GM23248 (cell line): ENCODE measurements at regions not wholly inside any gene's neighbourhood (a gene's known extent, or its start where the extent isn't known, plus 50 kb on each side); places are given as distances from the start of the nearest gene placed in this dataset.

ENCODE experiments used
- DNase-seq: peaks from one replicate; pipeline ENCODE4 v3.0.0-alpha.2; 2015
- H2AFZ ChIP-seq: fragments of 200-600 bp; sonication (generic); 2 replicates; pipeline ENCODE4 v1.6.1; 2016; ENCODE audit warnings: antibody characterized with exemption
- H3F3A ChIP-seq: fragments of 200-600 bp; sonication (generic); 2 replicates; pipeline ENCODE4 v1.6.1; 2016; ENCODE audit warnings: mild to moderate bottlenecking, antibody characterized with exemption, mixed run types; ENCODE audit not compliant: insufficient read depth
- H3K27ac ChIP-seq: fragments of 200-600 bp; sonication (generic); 2 replicates; pipeline ENCODE4 v1.5.1; 2016; ENCODE audit warnings: mild to moderate bottlenecking
- H3K27me3 ChIP-seq: fragments of 200-600 bp; sonication (generic); replicated peaks from 2 replicates; pipeline ENCODE4 v1.6.1; 2016; ENCODE audit warnings: mild to moderate bottlenecking; ENCODE audit not compliant: insufficient read depth
- H3K36me3 ChIP-seq: fragments of 200-600 bp; sonication (generic); 2 replicates; pipeline ENCODE4 v1.6.1; 2016; ENCODE audit warnings: low read depth, mild to moderate bottlenecking
- H3K4me1 ChIP-seq: fragments of 200-600 bp; sonication (generic); 2 replicates; pipeline ENCODE4 v1.6.1; 2016; ENCODE audit warnings: mild to moderate bottlenecking; ENCODE audit not compliant: insufficient read depth
- H3K4me2 ChIP-seq: fragments of 200-600 bp; sonication (generic); one replicate; pipeline ENCODE4 v1.6.1; 2016; ENCODE audit warnings: mild to moderate bottlenecking; ENCODE audit not compliant: unreplicated experiment
- H3K4me3 ChIP-seq: fragments of 200-600 bp; sonication (generic); 2 replicates; pipeline ENCODE4 v1.5.1; 2016; ENCODE audit warnings: mild to moderate bottlenecking
- H3K79me2 ChIP-seq: fragments of 200-600 bp; sonication (generic); 2 replicates; pipeline ENCODE4 v1.6.1; 2016; ENCODE audit warnings: mild to moderate bottlenecking; ENCODE audit not compliant: insufficient read depth
- H3K9ac ChIP-seq: fragments of 200-600 bp; sonication (generic); 2 replicates; pipeline ENCODE4 v1.6.1; 2016; ENCODE audit warnings: mild to moderate bottlenecking
- H3K9me2 ChIP-seq: fragments of 200-600 bp; sonication (generic); 2 replicates; pipeline ENCODE4 v1.6.1; 2016; ENCODE audit warnings: mixed run types, mild to moderate bottlenecking, moderate library complexity; ENCODE audit not compliant: insufficient read depth
- H3K9me3 ChIP-seq: fragments of 200-600 bp; sonication (generic); one replicate; pipeline ENCODE4 v1.6.1; 2017; ENCODE audit warnings: low read depth
- H4K20me1 ChIP-seq: fragments of 200-600 bp; sonication (generic); 2 replicates; pipeline ENCODE4 v1.6.0; 2016; ENCODE audit not compliant: insufficient read depth
- EZH2 ChIP-seq: fragments of 200-600 bp; sonication (generic); IDR thresholded peaks from 2 replicates; pipeline ENCODE4 v1.6.1; 2018; ENCODE audit warnings: antibody characterized with exemption, mild to moderate bottlenecking; ENCODE audit not compliant: insufficient read depth, poor library complexity, severe bottlenecking
- EZH2phosphoT487 ChIP-seq: fragments of 200-600 bp; sonication (generic); IDR thresholded peaks from 2 replicates; pipeline ENCODE4 v1.6.1; 2018; ENCODE audit warnings: antibody characterized with exemption, moderate library complexity, mild to moderate bottlenecking, low read depth; ENCODE audit not compliant: insufficient read depth
- WGBS, 2 experiments: methylation state at CpG; one replicate each; pipeline ENCODE4 v1.1.6; 2015 to 2017; ENCODE audit warnings: low lambda C conversion rate in 2 of 2, low coverage in 1 of 2; ENCODE audit errors: missing lambda C conversion rate in 2 of 2; 5-methylcytosine and 5-hydroxymethylcytosine counted together
- in situ Hi-C: fragments of 300-500 bp; cut with MboI; formaldehyde crosslinking; loops from 2 replicates; pipeline ENCODE4 v1.15.0; 2020

DNA sequence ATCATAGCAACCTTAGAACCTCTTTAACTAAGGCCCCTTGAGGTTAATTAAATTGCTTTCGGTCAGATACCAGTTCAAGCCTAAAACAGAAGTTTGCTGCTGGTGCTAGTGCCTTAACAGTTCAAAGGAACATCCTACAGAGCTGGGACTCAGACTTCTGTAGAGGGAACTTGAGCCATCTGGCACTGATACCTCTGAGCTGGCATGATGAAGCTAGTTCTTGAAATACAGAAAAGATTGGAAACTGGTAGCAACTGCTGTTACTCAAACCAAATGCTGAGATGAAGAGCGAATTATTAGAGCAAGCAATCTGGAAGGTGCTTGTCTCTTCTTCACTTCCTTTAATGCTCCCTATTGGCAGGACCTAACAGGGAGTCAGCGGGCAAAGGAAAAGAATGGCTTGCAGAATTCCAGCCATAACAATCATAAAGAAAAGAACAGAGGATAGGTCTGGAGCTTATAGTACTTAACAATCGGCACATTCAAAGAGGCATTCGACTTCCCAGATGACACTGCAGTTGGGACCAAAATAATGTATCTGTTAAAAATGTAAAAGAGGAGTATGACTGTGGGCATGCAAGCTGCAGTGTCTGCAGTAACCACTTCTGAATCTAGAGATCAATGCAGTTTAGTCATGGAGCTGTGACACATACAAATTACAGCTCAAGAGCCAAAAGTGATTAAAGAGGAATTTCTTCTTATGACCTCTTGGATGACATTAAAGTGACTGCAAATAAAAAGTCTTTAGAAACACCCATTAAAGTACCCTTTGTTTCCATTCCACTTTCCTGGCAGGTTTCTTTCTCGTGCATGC is 298.9 kb downstream of the PDGFC start:
- WGBS, 2 experiments, result 1% methylated on average over 6 of the region's 6 CpGs
- Histone ChIP-seq H3K9me2 (no peaks in the 10 kb centered on the region), H3K4me3 (peak overlapping the region; percentile 60), H3K4me2 (peak overlapping the region; percentile 77), H3F3A (peaks cover 38% of the 10 kb centered on the region), H3K4me1 (peaks cover 46% of the 10 kb centered on the region), H3K27ac (peak overlapping the region; percentile 59), H4K20me1 (no peaks in the 10 kb centered on the region), H3K9ac (peak overlapping the region; percentile 30), H3K79me2 (no peaks in the 10 kb centered on the region), H3K9me3 (no peaks in the 10 kb centered on the region), H3K27me3 (no peaks in the 10 kb centered on the region), H2AFZ (peak overlapping the region; percentile 37), H3K36me3 (no peaks in the 10 kb centered on the region)
- DNase-seq, result peak; percentile 74
- TF ChIP-seq EZH2 (no peak), EZH2phosphoT487 (no peak)
- in situ Hi-C loops, result no loop called here

DNA sequence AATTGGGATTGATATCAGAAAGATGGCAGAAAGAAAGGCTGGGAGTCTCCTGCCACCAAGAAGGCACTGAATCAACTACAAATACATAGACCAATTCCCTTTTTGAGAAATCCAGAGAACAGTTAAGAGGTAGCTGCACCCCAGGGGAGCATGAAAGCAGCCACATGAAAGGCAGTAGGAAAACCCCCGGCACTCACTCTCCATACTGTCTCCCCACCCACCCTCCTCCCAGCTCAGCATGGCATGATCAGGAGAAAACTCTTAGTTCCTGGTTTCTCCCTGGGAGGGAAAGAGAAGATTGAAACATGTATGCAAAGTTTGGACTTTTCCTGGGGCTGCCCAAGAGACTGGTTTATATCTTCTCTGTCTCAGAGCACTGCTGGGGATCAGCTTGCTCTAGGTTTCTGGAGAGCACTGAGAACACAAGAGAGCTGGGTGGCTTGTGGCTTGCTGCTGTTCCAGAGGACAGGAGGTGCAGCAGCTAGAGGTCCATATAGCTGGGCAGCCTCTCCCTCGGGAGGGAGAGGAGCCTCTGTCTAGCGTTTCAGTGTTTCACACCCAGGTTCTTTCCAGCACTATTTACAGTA is 305.7 kb downstream of the PDGFC start:
- in situ Hi-C loops, result no loop called here

DNA sequence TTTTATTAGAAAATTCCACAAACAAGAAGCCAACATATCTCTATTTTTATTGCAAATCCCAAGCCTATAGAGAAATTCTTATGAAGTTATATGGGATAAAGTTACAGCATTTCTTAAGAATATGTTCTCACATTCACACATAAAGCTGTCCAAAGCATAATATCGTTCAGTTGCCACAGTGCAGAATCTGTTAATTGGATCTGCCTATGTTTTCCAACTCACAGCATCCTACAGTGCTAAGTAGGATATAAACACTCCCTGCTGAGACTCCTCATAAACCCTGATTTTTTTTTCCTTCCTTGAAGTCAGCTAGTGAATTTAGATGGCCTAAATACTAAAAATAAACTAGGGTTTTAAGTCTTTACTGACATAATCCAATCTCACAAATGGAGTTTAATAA is 307.9 kb downstream of the PDGFC start:
- Histone ChIP-seq H3K27me3 (no peaks in the 10 kb centered on the region), H3K79me2 (no peaks in the 10 kb centered on the region), H3F3A (no peaks in the 10 kb centered on the region), H3K4me2 (no peak overlapping the region), H3K9me3 (no peaks in the 10 kb centered on the region), H3K4me3 (no peak overlapping the region), H4K20me1 (no peaks in the 10 kb centered on the region), H3K4me1 (peaks cover 9% of the 10 kb centered on the region; the same call in 1 of the 2 replicates), H2AFZ (no peak overlapping the region), H3K9ac (no peak overlapping the region), H3K27ac (no peak overlapping the region), H3K36me3 (no peaks in the 10 kb centered on the region), H3K9me2 (0 out of 2 replicates have a peak, but pooled peaks cover 3% of the 10 kb centered on the region)
- no peak for DNase-seq
- TF ChIP-seq EZH2 (no peak), EZH2phosphoT487 (no peak)
- in situ Hi-C loops, result no loop called here
- WGBS, 2 experiments, result 100% methylated on average over 1 of the region's 1 CpG

More for the DNA sequence above, 305.7 kb downstream of the PDGFC start:
- Histone ChIP-seq H3K9me3 (no peaks in the 10 kb centered on the region), H3F3A (no peaks in the 10 kb centered on the region), H3K27ac (no peak overlapping the region), H3K9me2 (0 out of 2 replicates have a peak, but pooled peaks cover 3% of the 10 kb centered on the region), H3K4me3 (no peak overlapping the region), H3K9ac (no peak overlapping the region), H3K4me2 (no peak overlapping the region), H3K4me1 (peaks cover 9% of the 10 kb centered on the region; the same call in 1 of the 2 replicates), H3K27me3 (no peaks in the 10 kb centered on the region), H2AFZ (no peak overlapping the region), H3K36me3 (no peaks in the 10 kb centered on the region), H4K20me1 (no peaks in the 10 kb centered on the region), H3K79me2 (no peaks in the 10 kb centered on the region)
- 93 to 97% methylated on average over 3 of the region's 3 CpGs for WGBS, 2 experiments
- no peak for DNase-seq
- TF ChIP-seq EZH2 (no peak), EZH2phosphoT487 (no peak)

DNA sequence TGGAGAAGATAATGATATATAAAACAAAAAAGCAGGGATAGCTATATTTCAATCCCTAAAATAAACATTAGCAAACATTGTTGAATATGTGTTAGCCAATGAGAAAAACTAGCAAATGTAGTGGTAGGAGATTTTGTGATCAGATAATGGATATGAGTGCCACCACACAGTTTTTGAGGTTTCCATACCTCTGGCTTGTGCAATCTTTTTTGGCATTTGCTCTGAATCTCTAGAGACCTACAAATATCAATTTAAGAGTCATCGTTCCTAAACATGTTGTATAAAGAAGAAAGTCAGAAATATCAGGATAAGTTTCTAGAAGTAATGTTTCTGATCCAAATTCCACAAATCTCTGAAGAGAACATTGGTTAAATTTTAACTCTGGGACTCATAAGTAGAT is 308.7 kb downstream of the PDGFC start:
- Histone ChIP-seq H3K4me3 (no peak overlapping the region), H3K9me2 (0 out of 2 replicates have a peak, but pooled peaks cover 3% of the 10 kb centered on the region), H3K79me2 (no peaks in the 10 kb centered on the region), H3K4me2 (no peak overlapping the region), H3K9ac (no peak overlapping the region), H3K27me3 (no peaks in the 10 kb centered on the region), H3K36me3 (no peaks in the 10 kb centered on the region), H4K20me1 (no peaks in the 10 kb centered on the region), H2AFZ (0 out of 2 replicates have a peak overlapping the region, but pooled peaks have one; percentile 14), H3K27ac (no peak overlapping the region), H3F3A (no peaks in the 10 kb centered on the region), H3K9me3 (no peaks in the 10 kb centered on the region), H3K4me1 (peaks cover 9% of the 10 kb centered on the region; the same call in 1 of the 2 replicates)
- in situ Hi-C loops, result no loop called here
- peak; percentile 26 for DNase-seq
- 72 to 86% methylated on average over 1 of the region's 1 CpG for WGBS, 2 experiments
- TF ChIP-seq EZH2phosphoT487 (no peak), EZH2 (no peak)
